G401.6 (cell line): ENCODE measurements at regions not wholly inside any gene's neighbourhood (a gene's known extent, or its start where the extent isn't known, plus 50 kb on each side); places are given as distances from the start of the nearest gene placed in this dataset.
"Not testable (repeated sequence)": the region's sequence is repeated elsewhere in the genome, so short reads cannot be mapped to it uniquely, and the experiment has no call there.

Experiments
- FAIRE-seq: peaks from 2 replicates; lab custom pipeline; 2012; peaks lifted over from hg19 to GRCh38; lab: Jason Lieb, UNC

GRCh38 chr3:89944461-89944860, 837.0 kb downstream of the EPHA3 start:
- not testable (repeated sequence) for FAIRE-seq

GRCh38 chr3:89946884-89947283, 839.5 kb downstream of the EPHA3 start:
- FAIRE-seq: no peak

GRCh38 chr3:89947337-89947954, 840.0 kb downstream of the EPHA3 start:
- no peak for FAIRE-seq

- FAIRE-seq: no peak
Observed at GRCh38 chr3:89948008-89948407, 840.6 kb downstream of the EPHA3 start.

- FAIRE-seq: no peak
Observed at GRCh38 chr3:89950772-89951171, 843.4 kb downstream of the EPHA3 start.

- FAIRE-seq: no peak
Observed at GRCh38 chr3:89954137-89954536, 846.7 kb downstream of the EPHA3 start.

- FAIRE-seq: no peak
Observed at GRCh38 chr3:89955156-89955555, 847.7 kb downstream of the EPHA3 start.

GRCh38 chr3:89957451-89957850, 850.0 kb downstream of the EPHA3 start:
- no peak for FAIRE-seq

GRCh38 chr3:89958163-89958562, 850.7 kb downstream of the EPHA3 start:
- FAIRE-seq: not testable (repeated sequence)

- FAIRE-seq: no peak
Observed at GRCh38 chr3:89964347-89964746, 856.9 kb downstream of the EPHA3 start.

- no peak for FAIRE-seq
Observed at GRCh38 chr3:89966877-89967665, 859.6 kb downstream of the EPHA3 start.

GRCh38 chr3:89971329-89971728, 863.9 kb downstream of the EPHA3 start:
- no peak for FAIRE-seq

- no peak for FAIRE-seq
Observed at GRCh38 chr3:89973156-89973555, 865.7 kb downstream of the EPHA3 start.

GRCh38 chr3:89974903-89975519, 867.6 kb downstream of the EPHA3 start:
- no peak for FAIRE-seq

- FAIRE-seq: no peak
Observed at GRCh38 chr3:89983449-89983848, 876.0 kb downstream of the EPHA3 start.

GRCh38 chr3:90005281-90005847, 897.9 kb downstream of the EPHA3 start:
- no peak for FAIRE-seq

- no peak for FAIRE-seq
Observed at GRCh38 chr3:90007778-90008499, 900.5 kb downstream of the EPHA3 start.

- no peak for FAIRE-seq
Observed at GRCh38 chr3:90010341-90010740, 902.9 kb downstream of the EPHA3 start.

- FAIRE-seq: no peak
Observed at GRCh38 chr3:90011131-90011530, 903.7 kb downstream of the EPHA3 start.

GRCh38 chr3:90011596-90011995, 904.2 kb downstream of the EPHA3 start:
- FAIRE-seq: no peak

- no peak for FAIRE-seq
Observed at GRCh38 chr3:90011996-90012395, 904.6 kb downstream of the EPHA3 start.

- FAIRE-seq: no peak
Observed at GRCh38 chr3:90015688-90016356, 908.4 kb downstream of the EPHA3 start.
